Activated naive CD8-positive, alpha-beta T cell treated with anti-CD3 and anti-CD28 coated beads, Interleukin-2, amount 50 U/mL, for 24 hours (primary cell): ENCODE measurements at regions not wholly inside any gene's neighbourhood (a gene's known extent, or its start where the extent isn't known, plus 50 kb on each side); places are given as distances from the start of the nearest gene placed in this dataset.

Experiments
- ATAC-seq: fragments of 150-1000 bp; cut with Tn5 transposase; one replicate; pipeline ENCODE4 v1.10.0; 2021
- DNase-seq: peaks from one replicate; pipeline ENCODE4 v3.0.0; 2021
- H3K27ac Mint-ChIP-seq: one replicate; pipeline ENCODE4 v1.8.0; 2021; ENCODE audit warnings: mild to moderate bottlenecking, mixed read lengths
- H3K27me3 Mint-ChIP-seq: one replicate; pipeline ENCODE4 v1.8.0; 2021; ENCODE audit warnings: mixed read lengths
- H3K36me3 Mint-ChIP-seq: one replicate; pipeline ENCODE4 v1.8.0; 2021; ENCODE audit warnings: low read depth, mixed read lengths
- H3K4me1 Mint-ChIP-seq: one replicate; pipeline ENCODE4 v1.8.0; 2021; ENCODE audit warnings: mixed read lengths
- H3K4me3 Mint-ChIP-seq: one replicate; pipeline ENCODE4 v1.8.0; 2021; ENCODE audit warnings: mild to moderate bottlenecking, moderate library complexity, mixed read lengths
- H3K9me3 Mint-ChIP-seq: one replicate; pipeline ENCODE4 v1.8.0; 2021; ENCODE audit warnings: mixed read lengths

DNA sequence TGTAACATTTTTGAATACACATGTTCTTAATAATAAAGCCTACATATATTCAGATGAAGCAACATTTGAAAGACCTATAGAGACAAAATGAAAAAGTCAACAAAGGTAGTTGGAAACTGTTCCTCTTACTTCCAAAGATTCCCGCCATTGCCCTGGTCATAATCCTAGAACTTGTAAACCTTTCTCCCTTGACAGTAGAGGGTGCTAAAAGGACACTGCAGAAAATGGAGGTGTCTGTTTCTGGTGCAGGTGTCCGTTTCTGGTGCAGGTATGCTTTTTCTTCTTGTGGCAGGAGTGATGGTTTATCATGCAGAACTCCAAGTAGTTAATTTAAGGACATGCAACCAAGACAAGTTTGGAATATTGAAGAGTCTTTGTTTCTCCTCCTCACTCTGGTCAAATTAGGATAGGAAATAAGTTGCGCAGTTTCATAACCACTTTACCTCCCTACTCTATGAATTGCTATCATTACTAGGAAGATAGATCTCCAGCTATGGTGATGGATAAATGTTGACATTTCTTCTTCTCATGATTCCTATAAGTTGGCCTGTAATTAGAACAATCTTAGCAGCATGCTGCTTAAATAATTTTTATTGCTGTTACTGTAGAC, 56.0 kb upstream of the FAM174A start:
- H3K27ac Mint-ChIP-seq, result no peak overlapping the region
- H3K9me3 Mint-ChIP-seq, result no peaks in the 10 kb centered on the region
- no peaks in the 10 kb centered on the region for H3K36me3 Mint-ChIP-seq
- ATAC-seq, result no peak
- no peak overlapping the region for H3K4me3 Mint-ChIP-seq
- H3K4me1 Mint-ChIP-seq, result no peaks in the 10 kb centered on the region
- H3K27me3 Mint-ChIP-seq, result no peaks in the 10 kb centered on the region
- DNase-seq, result no peak

- DNase-seq (no peak), ATAC-seq (no peak)
- Mint-ChIP-seq H3K4me3 (no peak overlapping the region), H3K36me3 (no peaks in the 10 kb centered on the region), H3K4me1 (no peaks in the 10 kb centered on the region), H3K27ac (no peak overlapping the region), H3K27me3 (no peaks in the 10 kb centered on the region), H3K9me3 (no peaks in the 10 kb centered on the region)
Observed at GRCh38 chr5:100472091-100472490, 63.1 kb upstream of the FAM174A start.

DNA sequence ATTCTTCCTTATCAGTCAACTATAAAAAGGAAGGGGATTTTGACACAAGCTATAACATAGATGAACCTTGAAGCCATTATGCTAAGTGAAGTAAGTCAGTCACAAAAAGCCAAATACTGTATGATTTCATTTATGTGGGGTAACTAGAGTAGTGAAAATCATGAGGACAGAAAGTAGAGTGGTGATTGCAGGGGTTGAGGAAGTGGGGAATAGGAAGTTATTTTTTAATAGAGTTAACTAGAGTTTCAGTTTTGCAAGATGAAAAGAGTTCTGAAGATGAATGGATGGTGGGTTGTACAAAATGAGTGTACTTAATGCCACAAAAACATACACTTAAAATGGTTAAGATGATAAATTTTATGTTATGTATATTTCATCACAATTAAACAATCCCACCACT, 65.4 kb upstream of the FAM174A start:
- no peaks in the 10 kb centered on the region for H3K27me3 Mint-ChIP-seq
- no peak overlapping the region for H3K27ac Mint-ChIP-seq
- no peaks in the 10 kb centered on the region for H3K9me3 Mint-ChIP-seq
- no peak for ATAC-seq
- no peak for DNase-seq
- H3K36me3 Mint-ChIP-seq, result no peaks in the 10 kb centered on the region
- H3K4me3 Mint-ChIP-seq, result no peak overlapping the region
- H3K4me1 Mint-ChIP-seq, result no peaks in the 10 kb centered on the region

DNA sequence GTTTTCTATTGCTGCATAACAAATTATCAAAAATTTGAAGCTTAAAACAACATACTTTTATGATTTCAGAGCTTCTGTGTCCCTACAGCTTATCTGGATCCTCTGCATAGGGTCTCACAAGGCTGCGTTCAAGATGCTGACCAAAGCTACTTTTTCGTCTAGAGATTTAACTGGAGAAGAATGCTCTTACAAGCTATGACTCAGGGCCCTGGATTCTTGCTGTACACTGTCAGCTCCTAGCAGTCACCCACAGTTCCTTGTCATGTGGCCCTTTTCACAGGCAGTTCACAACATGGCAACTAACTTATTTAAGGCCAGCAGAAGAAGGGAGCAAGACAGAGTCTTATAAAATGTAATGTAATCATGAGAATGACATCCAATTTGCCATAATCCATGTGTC, 70.8 kb upstream of the FAM174A start:
- Mint-ChIP-seq H3K4me1 (no peaks in the 10 kb centered on the region), H3K9me3 (no peaks in the 10 kb centered on the region), H3K36me3 (no peaks in the 10 kb centered on the region), H3K27me3 (no peaks in the 10 kb centered on the region), H3K27ac (no peak overlapping the region), H3K4me3 (no peak overlapping the region)
- ATAC-seq (no peak), DNase-seq (no peak)

DNA sequence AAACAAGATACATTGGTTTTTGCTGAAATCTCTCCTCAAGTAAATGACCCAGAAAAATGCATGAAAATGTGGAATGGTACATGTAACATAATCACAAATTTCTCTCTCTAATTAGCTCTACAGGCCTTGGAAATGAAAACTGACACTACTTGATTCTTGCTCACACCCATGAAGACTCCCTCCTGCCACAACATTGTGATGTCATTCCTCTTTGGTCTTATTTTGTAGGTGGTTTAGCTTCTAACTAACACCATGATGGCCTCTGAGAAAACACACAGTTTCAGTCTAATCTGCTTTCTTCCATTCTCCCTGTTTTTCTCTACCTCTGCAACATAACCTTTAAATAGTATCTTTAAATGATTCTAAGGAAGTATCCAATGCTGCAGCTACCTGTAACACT, 78.6 kb upstream of the FAM174A start:
- ATAC-seq (no peak), DNase-seq (no peak)
- H3K9me3 Mint-ChIP-seq, result no peaks in the 10 kb centered on the region
- no peaks in the 10 kb centered on the region for H3K4me1 Mint-ChIP-seq
- no peaks in the 10 kb centered on the region for H3K36me3 Mint-ChIP-seq
- no peaks in the 10 kb centered on the region for H3K27me3 Mint-ChIP-seq
- no peak overlapping the region for H3K4me3 Mint-ChIP-seq
- H3K27ac Mint-ChIP-seq, result no peak overlapping the region

GRCh38 chr5:100452126-100452525, 83.0 kb upstream of the FAM174A start:
- DNase-seq (no peak), ATAC-seq (no peak)
- Mint-ChIP-seq H3K27ac (no peak overlapping the region), H3K4me3 (no peak overlapping the region), H3K4me1 (no peaks in the 10 kb centered on the region), H3K36me3 (no peaks in the 10 kb centered on the region), H3K9me3 (no peaks in the 10 kb centered on the region), H3K27me3 (no peaks in the 10 kb centered on the region)

DNA sequence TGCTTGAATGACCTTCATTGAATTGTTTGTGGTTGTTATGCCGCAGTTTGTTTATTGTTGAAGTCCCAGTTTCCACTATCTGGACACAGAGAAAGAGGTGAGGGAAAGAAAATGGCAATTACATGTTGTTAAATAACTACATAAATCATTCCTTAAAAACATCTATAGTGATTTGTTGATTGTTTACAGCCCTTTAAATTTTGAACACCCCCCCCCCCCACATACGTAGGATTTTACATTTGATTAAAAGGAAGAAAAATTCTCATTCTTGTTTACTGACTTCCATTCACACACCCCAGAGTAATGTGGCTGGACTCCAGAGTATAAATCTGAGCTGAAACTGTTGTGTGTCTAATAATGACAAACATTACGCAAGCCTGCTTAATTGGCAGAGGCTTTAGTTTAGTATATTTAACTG, 87.1 kb upstream of the FAM174A start:
- no peak overlapping the region for H3K4me3 Mint-ChIP-seq
- DNase-seq (no peak), ATAC-seq (no peak)
- H3K36me3 Mint-ChIP-seq, result no peaks in the 10 kb centered on the region
- no peaks in the 10 kb centered on the region for H3K4me1 Mint-ChIP-seq
- H3K27me3 Mint-ChIP-seq, result no peaks in the 10 kb centered on the region
- no peak overlapping the region for H3K27ac Mint-ChIP-seq
- H3K9me3 Mint-ChIP-seq, result no peaks in the 10 kb centered on the region

DNA sequence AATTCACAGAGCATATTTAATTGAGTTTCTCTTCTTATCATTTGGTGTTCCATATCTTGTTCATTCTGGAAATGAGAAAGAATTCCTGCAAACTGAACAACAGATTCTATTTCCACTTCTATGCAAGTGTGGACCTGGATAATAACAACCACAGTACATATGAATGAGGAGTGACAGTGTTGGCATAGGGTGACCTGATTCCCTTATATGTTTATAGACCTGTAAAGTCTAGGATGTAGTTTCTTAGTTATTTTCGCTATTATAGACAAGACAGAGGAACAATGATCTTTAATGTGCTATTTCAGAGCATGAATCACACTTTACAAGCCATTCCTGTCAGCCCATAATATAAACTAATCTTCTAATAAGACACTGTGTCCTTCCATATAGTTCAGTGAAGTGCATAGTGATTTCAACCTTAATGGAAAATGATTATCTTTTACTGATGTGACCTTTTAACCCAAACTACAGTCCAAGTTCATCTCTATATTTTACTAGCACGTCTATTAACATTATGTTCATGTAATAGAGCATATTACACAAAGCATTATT, 88.2 kb upstream of the FAM174A start:
- H3K4me3 Mint-ChIP-seq, result no peak overlapping the region
- no peaks in the 10 kb centered on the region for H3K36me3 Mint-ChIP-seq
- H3K27ac Mint-ChIP-seq, result no peak overlapping the region
- no peaks in the 10 kb centered on the region for H3K27me3 Mint-ChIP-seq
- no peaks in the 10 kb centered on the region for H3K9me3 Mint-ChIP-seq
- no peak for ATAC-seq
- H3K4me1 Mint-ChIP-seq, result no peaks in the 10 kb centered on the region
- no peak for DNase-seq

- DNase-seq (no peak), ATAC-seq (no peak)
- H3K27me3 Mint-ChIP-seq, result no peaks in the 10 kb centered on the region
- H3K9me3 Mint-ChIP-seq, result no peaks in the 10 kb centered on the region
- no peaks in the 10 kb centered on the region for H3K36me3 Mint-ChIP-seq
- no peaks in the 10 kb centered on the region for H3K4me1 Mint-ChIP-seq
- H3K4me3 Mint-ChIP-seq, result no peak overlapping the region
- H3K27ac Mint-ChIP-seq, result no peak overlapping the region
Observed at GRCh38 chr5:100444961-100445360, 90.2 kb upstream of the FAM174A start.

DNA sequence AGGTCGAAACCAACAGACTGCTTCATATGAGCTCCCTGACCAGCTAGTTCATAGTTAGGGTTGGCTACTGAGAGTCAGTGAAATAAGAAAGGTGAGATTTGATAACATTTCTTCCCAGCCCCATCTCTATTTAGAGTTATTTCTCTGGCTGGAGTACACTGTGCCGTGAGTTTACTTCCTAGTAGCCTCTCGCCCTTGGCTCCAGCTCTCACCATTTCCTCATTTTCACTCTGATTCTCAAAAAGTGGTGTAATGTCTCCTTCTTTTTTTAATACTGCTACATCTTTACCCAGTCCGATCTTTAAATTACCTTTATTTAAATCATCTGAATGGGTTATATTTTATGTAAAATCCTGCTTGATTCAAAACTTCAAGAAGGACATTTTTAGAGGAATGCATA, 100.4 kb upstream of the FAM174A start:
- H3K27me3 Mint-ChIP-seq, result peaks cover 2% of the 10 kb centered on the region
- ATAC-seq, result no peak
- H3K4me3 Mint-ChIP-seq, result no peak overlapping the region
- H3K9me3 Mint-ChIP-seq, result no peaks in the 10 kb centered on the region
- no peak for DNase-seq
- H3K4me1 Mint-ChIP-seq, result no peaks in the 10 kb centered on the region
- H3K36me3 Mint-ChIP-seq, result no peaks in the 10 kb centered on the region
- no peak overlapping the region for H3K27ac Mint-ChIP-seq

DNA sequence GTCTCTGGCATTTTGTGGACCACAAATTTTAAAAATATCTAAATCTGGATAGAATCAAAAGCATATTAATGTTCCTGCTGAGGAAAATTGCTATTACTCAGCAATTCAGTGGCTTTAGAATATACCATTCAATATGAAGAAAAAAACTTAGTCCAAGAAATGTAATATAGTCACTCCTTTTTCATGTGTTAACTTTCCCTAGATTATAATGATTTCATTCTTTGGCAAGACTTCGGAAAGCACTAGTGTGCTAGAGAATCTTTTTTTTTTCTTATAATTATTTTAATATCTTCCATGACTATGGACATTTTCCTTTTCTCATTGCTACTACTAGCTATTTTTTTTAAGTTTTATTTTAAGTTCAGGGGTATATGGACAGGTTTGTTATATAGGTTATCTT, 102.4 kb upstream of the FAM174A start:
- Mint-ChIP-seq H3K4me1 (no peaks in the 10 kb centered on the region), H3K27ac (no peak overlapping the region), H3K27me3 (peaks cover 2% of the 10 kb centered on the region), H3K9me3 (no peaks in the 10 kb centered on the region), H3K36me3 (no peaks in the 10 kb centered on the region), H3K4me3 (no peak overlapping the region)
- DNase-seq (no peak), ATAC-seq (no peak)

- no peak for ATAC-seq
- H3K4me1 Mint-ChIP-seq, result no peaks in the 10 kb centered on the region
- H3K9me3 Mint-ChIP-seq, result no peaks in the 10 kb centered on the region
- H3K36me3 Mint-ChIP-seq, result no peaks in the 10 kb centered on the region
- H3K27ac Mint-ChIP-seq, result no peak overlapping the region
- peak; percentile 46 for DNase-seq
- H3K4me3 Mint-ChIP-seq, result no peak overlapping the region
- H3K27me3 Mint-ChIP-seq, result peaks cover 2% of the 10 kb centered on the region
Observed at GRCh38 chr5:100430268-100431195, 104.6 kb upstream of the FAM174A start.

- H3K36me3 Mint-ChIP-seq, result peaks cover 5% of the 10 kb centered on the region
- peaks cover 10% of the 10 kb centered on the region for H3K9me3 Mint-ChIP-seq
- H3K4me1 Mint-ChIP-seq, result no peaks in the 10 kb centered on the region
- DNase-seq (no peak), ATAC-seq (no peak)
- H3K27ac Mint-ChIP-seq, result no peak overlapping the region
- H3K27me3 Mint-ChIP-seq, result no peaks in the 10 kb centered on the region
- no peak overlapping the region for H3K4me3 Mint-ChIP-seq
Observed at GRCh38 chr5:100424787-100425186, 110.4 kb upstream of the FAM174A start.

DNA sequence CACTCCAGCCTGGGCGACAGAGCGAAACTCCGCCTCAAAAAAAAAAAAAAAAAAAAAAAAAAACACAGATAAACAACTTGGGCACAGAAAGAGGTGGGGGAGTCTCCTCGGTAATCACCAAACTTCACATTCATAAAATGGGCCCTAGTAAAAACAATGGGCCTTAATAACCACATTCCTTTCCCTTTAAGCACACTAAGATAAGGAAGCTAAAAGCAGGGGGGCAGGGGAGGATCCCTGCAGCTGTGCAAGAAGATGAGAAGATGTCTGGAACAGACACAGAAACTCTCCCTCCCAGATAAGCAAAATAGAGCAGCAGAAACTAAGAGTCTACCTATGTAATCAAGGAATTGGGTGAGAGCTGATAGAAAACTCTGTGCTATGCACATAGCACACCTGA, 111.2 kb upstream of the FAM174A start:
- no peaks in the 10 kb centered on the region for H3K27me3 Mint-ChIP-seq
- no peak overlapping the region for H3K4me3 Mint-ChIP-seq
- H3K9me3 Mint-ChIP-seq, result peaks cover 10% of the 10 kb centered on the region
- peaks cover 5% of the 10 kb centered on the region for H3K36me3 Mint-ChIP-seq
- H3K27ac Mint-ChIP-seq, result no peak overlapping the region
- DNase-seq (no peak), ATAC-seq (no peak)
- H3K4me1 Mint-ChIP-seq, result no peaks in the 10 kb centered on the region

DNA sequence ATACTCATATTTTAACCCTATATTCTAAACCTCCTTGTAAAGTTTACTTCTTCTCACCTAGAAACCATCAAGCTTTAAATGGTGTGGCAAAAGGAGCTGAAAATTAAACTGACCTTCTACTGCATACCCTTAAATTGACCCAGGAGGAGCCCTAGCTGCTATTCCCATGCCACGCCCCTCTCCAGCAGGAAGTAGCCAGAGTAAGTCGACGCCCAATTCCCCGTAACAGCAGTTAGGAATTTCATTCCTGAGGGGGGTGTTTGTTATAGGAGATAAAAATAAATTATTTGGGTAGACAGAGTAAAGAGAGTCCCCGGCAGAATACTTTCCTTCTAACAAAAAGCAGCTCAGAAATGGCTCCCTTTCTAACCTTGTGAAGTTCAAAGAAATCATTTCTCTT, 111.8 kb upstream of the FAM174A start:
- DNase-seq (no peak), ATAC-seq (no peak)
- Mint-ChIP-seq H3K4me3 (no peak overlapping the region), H3K9me3 (peaks cover 10% of the 10 kb centered on the region), H3K27ac (no peak overlapping the region), H3K27me3 (no peaks in the 10 kb centered on the region), H3K4me1 (no peaks in the 10 kb centered on the region), H3K36me3 (peaks cover 5% of the 10 kb centered on the region)
